SK-N-MC (cell line): ENCODE measurements at regions not wholly inside any gene's neighbourhood (a gene's known extent, or its start where the extent isn't known, plus 50 kb on each side); places are given as distances from the start of the nearest gene placed in this dataset.

Experiments used
- EZH2 ChIP-seq: fragments of 200-600 bp; sonication (generic); IDR thresholded peaks from one replicate; pipeline ENCODE4 v1.6.1; 2017; ENCODE audit warnings: antibody characterized with exemption
- POLR2AphosphoS5 ChIP-seq: IDR thresholded peaks from 2 replicates; pipeline ENCODE4 v1.6.1; 2012; ENCODE audit warnings: mild to moderate bottlenecking, low read depth, low read length, borderline replicate concordance

DNA sequence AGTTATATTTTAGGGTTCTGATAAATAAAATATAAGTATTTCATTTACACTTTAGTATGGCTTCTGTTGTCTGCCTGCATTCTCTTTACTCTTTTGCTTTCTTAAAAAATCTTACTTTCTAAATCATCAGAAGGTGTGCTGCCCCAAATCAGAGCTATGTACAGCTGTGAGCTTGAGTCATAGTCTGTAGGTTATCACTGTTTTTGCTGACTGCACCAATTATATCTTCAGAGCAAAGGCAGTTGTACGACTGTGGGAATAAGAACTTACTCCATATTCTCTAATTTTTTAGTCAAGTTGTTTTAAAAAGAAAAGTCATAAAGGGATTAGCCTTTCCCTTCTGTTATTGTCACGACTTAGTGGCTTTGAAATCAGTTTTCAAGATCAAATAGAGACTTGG is 1649.0 kb downstream of the HACE1 start:
- TF ChIP-seq POLR2AphosphoS5: no peak
- no peak for TF ChIP-seq EZH2
